Tibial nerve (tissue), 4 donors: ENCODE measurements at regions not wholly inside any gene's neighbourhood (a gene's known extent, or its start where the extent isn't known, plus 50 kb on each side); places are given as distances from the start of the nearest gene placed in this dataset.

Experiments used
- EP300 ChIP-seq, 2 donors: sonication (generic); formaldehyde crosslinking; IDR thresholded peaks; one replicate each; pipeline ENCODE4 v1.6.1; 2017; ENCODE audit warnings: antibody characterized with exemption in 2 of 2, mild to moderate bottlenecking in 1 of 2
- POLR2A ChIP-seq, 2 donors: fragments of 450-650 bp; IDR thresholded peaks; one replicate each; pipeline ENCODE4 v1.6.1; 2017; ENCODE audit warnings: antibody characterized with exemption in 2 of 2, mild to moderate bottlenecking in 2 of 2, moderate library complexity in 2 of 2
- TF ChIP-seq, protein P1 (sequence below), 5 experiments: fragments of 200-600 bp in 3 of 5; fragments of 450-650 bp in 2 of 5; sonication (generic) in 3 of 5; IDR thresholded peaks; one replicate each; pipeline ENCODE4 v1.5.1; 2016 to 2019; ENCODE audit warnings: antibody characterized with exemption in 5 of 5, mild to moderate bottlenecking in 3 of 5, moderate library complexity in 2 of 5

DNA sequence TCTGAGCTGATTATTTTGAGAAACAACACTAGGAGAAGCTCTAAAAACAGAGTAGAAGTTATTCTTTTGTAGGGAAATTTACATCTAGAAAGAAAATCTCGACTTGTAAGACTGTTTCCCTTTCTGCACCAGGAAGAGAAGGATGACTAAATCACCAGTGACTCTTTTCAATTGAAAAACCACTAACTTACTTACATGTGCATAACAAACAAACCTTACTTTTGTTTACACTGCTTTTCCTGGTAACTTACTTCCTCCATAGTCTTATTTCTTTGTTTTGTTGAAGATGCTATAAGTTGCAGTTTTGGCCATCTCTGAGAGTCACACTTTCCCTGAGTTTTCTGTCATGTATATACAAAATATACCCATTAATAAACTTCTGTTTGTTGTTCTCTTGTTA lies 293.6 kb upstream of the FAT4 start:
- no peak for TF ChIP-seq POLR2A (IDR thresholded peaks at IDR 0.05)
- TF ChIP-seq, protein P1, sequence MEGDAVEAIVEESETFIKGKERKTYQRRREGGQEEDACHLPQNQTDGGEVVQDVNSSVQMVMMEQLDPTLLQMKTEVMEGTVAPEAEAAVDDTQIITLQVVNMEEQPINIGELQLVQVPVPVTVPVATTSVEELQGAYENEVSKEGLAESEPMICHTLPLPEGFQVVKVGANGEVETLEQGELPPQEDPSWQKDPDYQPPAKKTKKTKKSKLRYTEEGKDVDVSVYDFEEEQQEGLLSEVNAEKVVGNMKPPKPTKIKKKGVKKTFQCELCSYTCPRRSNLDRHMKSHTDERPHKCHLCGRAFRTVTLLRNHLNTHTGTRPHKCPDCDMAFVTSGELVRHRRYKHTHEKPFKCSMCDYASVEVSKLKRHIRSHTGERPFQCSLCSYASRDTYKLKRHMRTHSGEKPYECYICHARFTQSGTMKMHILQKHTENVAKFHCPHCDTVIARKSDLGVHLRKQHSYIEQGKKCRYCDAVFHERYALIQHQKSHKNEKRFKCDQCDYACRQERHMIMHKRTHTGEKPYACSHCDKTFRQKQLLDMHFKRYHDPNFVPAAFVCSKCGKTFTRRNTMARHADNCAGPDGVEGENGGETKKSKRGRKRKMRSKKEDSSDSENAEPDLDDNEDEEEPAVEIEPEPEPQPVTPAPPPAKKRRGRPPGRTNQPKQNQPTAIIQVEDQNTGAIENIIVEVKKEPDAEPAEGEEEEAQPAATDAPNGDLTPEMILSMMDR (IDR thresholded peaks at IDR 0.05) = no peak
- TF ChIP-seq EP300 (IDR thresholded peaks at IDR 0.05) = no peak
